ENCODE measurements at regions not wholly inside any gene's neighbourhood (a gene's known extent, or its start where the extent isn't known, plus 50 kb on each side); places are given as distances from the start of the nearest gene placed in this dataset.

GRCh38 chr3:153973722-153974265 lies 147.4 kb upstream of the ARHGEF26 start (continued):
- no peak for TF ChIP-seq JUNB (IDR thresholded peaks at IDR 0.05)

GRCh38 chr3:153974614-153975013 lies 146.6 kb upstream of the ARHGEF26 start:
- no peak overlapping the region for H3K27ac ChIP-seq
- no peaks in the 10 kb centered on the region; the same call in 2 of the 3 replicates for H3K4me1 ChIP-seq
- no peaks in the 10 kb centered on the region for H3K9me3 ChIP-seq
- DNase-seq (ENCODE audit: low read depth in 1 of 2, low spot score in 1 of 2), result no peak
- ChIA-PET POLR2A (no interaction called here), CTCF (interaction anchor here (1.0 kb wide), 1 partner anchor 949 kb away, joined by 3 read pairs; no protein-coding TSS in a partner anchor)
- ATAC-seq, result no peak
- H3K4me2 ChIP-seq, result no peak overlapping the region
- no peak overlapping the region for H3K4me3 ChIP-seq
- no peak for FAIRE-seq
- no peak for TF ChIP-seq RFX5 (IDR thresholded peaks at IDR 0.05)
- no peak for TF ChIP-seq GATA3 (IDR thresholded peaks at IDR 0.05; ENCODE audit: borderline replicate concordance)
- no peak for TF ChIP-seq TFCP2L1 (CRISPR knock-in tag; IDR thresholded peaks at IDR 0.05)
- TF ChIP-seq SREBF2 (IDR thresholded peaks at IDR 0.05), result no peak
- no peak for TF ChIP-seq MAFK (IDR thresholded peaks at IDR 0.05; ENCODE audit: partially characterized antibody)
- no peak for TF ChIP-seq FOSL2 (IDR thresholded peaks at IDR 0.05)
- no peak for TF ChIP-seq FOSL2 (CRISPR knock-in tag; IDR thresholded peaks at IDR 0.05)
- TF ChIP-seq NR3C1 (IDR thresholded peaks at IDR 0.05), result no peak
- no peak for TF ChIP-seq ZC3H11A (IDR thresholded peaks at IDR 0.05)
- TF ChIP-seq RNF2 (IDR thresholded peaks at IDR 0.05; ENCODE audit: borderline replicate concordance, low read depth), result no peak
- TF ChIP-seq CBX8 (IDR thresholded peaks at IDR 0.05), result no peak
- no peak for TF ChIP-seq BCL3 (IDR thresholded peaks at IDR 0.05)
- TF ChIP-seq MAX (IDR thresholded peaks at IDR 0.05), result no peak
- no peak for TF ChIP-seq EHF (CRISPR knock-in tag; IDR thresholded peaks at IDR 0.05)
- no peak for TF ChIP-seq JUN (IDR thresholded peaks at IDR 0.05)

GRCh38 chr3:153976891-153977554 lies 144.2 kb upstream of the ARHGEF26 start:
- FAIRE-seq (no peak), ATAC-seq (no peak), DNase-seq (ENCODE audit: low read depth in 1 of 2, low spot score in 1 of 2) (no peak)
- Histone ChIP-seq H3K9me3 (no peaks in the 10 kb centered on the region), H3K27ac (no peak overlapping the region), H3K4me2 (no peak overlapping the region), H3K4me1 (peaks cover 5% of the 10 kb centered on the region; the same call in 1 of the 3 replicates), H3K4me3 (no peak overlapping the region)
- 56% methylated on average over 2 of the region's 2 CpGs for WGBS (ENCODE audit: missing lambda C conversion rate)
- ChIA-PET CTCF (no interaction called here), POLR2A (no interaction called here)
- no peak for TF ChIP-seq NPAS2 (CRISPR knock-in tag; IDR thresholded peaks at IDR 0.05; ENCODE audit: borderline replicate concordance)
- no peak for TF ChIP-seq GATA3 (IDR thresholded peaks at IDR 0.05; ENCODE audit: borderline replicate concordance)
- no peak for TF ChIP-seq RFX5 (IDR thresholded peaks at IDR 0.05)
- TF ChIP-seq CHD4 (IDR thresholded peaks at IDR 0.05; ENCODE audit: borderline replicate concordance), result no peak
- no peak for TF ChIP-seq HOXA7 (CRISPR knock-in tag; IDR thresholded peaks at IDR 0.05)
- TF ChIP-seq CEBPB (IDR thresholded peaks at IDR 0.05), result no peak
- TF ChIP-seq HOXB5 (CRISPR knock-in tag; IDR thresholded peaks at IDR 0.05), result no peak
- no peak for TF ChIP-seq MAFK (IDR thresholded peaks at IDR 0.05; ENCODE audit: partially characterized antibody)
- TF ChIP-seq EHMT2 (IDR thresholded peaks at IDR 0.05; ENCODE audit: low read depth), result no peak
- no peak for TF ChIP-seq CTCF (IDR thresholded peaks at IDR 0.05)
- TF ChIP-seq PBX3 (IDR thresholded peaks at IDR 0.05), result no peak

Measured in A549 (cell line).